SHP77 treated with DMSO at 0.1 percent for 48 hours (cell line): ENCODE measurements at regions not wholly inside any gene's neighbourhood (a gene's known extent, or its start where the extent isn't known, plus 50 kb on each side); places are given as distances from the start of the nearest gene placed in this dataset.
"Not testable (repeated sequence)": the region's sequence is repeated elsewhere in the genome, so short reads cannot be mapped to it uniquely, and the experiment has no call there.

Experiments used
- DNase-seq: peaks from one replicate; lab custom pipeline; 2025; lab: John Stamatoyannopoulos, UW

- no peak for DNase-seq
Measured at GRCh38 chr18:38305961-38306360, 740.4 kb upstream of the CELF4 start.

DNA sequence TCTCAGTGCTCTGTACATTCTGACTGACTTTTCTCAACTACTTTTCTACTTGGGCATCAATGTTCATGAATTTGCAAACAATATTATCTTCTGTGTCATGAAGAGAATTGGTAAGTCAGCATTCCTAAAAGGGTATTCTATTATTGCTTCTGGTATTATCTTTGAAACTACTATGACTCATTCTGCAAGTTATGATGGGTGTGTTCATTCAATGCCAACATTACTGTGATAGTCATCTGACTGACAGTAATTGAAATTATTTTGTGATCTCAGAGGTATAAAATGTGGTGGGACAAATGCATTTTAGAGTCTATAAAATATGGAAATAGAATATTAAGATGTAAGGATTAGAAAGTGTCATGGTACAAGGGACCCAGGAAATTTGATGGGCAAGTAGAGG, 736.0 kb upstream of the CELF4 start:
- no peak for DNase-seq

- no peak for DNase-seq
Measured at GRCh38 chr18:38297910-38298309, 732.3 kb upstream of the CELF4 start.

DNA sequence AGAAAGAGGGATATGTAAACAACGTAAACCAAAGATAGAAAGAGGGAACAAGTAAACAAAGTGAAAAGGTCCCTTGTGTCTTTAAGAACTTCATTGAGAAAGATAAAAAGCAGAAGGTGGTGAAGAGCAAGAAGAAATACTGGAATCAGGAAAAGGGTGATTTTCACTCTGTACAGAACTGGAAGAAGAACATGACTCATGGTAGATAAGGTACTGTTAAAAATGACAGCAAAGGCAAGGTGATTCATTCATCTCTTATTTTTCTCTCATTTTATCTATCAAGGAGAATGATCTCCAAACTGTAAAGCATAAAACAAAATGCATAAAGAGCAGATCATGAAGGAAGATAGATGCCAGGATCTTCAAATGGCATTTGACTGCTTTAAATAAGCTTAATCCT, 724.6 kb upstream of the CELF4 start:
- no peak for DNase-seq

DNA sequence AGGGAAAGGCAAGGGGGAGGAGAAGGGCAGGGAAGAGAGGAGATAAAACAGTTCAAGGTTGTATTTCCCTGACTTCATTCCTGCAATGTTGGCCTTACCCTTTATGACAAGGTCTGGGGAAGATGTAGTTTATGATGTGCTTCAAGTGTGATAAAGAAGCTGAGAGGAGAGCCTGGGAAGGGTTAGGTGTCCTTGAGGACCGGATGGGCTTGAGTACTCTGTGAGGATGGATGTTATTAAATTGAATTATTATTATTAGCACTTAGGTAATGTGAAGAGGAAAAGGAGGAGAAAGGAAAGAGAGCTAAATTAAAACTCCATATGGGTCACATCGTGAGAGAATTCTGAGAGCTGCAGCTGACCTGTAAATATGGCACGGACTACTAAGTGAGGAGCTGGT, 719.4 kb upstream of the CELF4 start:
- no peak for DNase-seq

GRCh38 chr18:38263066-38263465, 697.5 kb upstream of the CELF4 start:
- DNase-seq = no peak

DNA sequence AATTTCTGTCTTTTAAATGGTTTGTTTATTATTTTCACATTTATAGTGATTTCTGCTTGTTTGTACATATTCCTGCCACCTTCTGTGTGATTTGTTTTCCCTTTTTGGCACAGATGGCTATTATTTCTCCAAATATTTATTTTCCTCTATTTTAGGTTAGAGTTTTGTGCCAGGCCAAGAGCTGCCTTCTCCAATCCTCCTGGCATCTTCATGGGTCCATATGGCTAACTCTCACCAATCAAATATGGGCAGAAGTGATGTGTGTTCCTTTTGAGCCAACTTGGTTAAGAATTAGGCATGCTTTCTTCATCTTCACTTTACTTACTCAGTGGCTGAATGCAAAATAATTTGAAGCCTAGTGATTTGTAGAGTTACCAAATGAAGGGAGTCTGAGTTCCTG, 697.1 kb upstream of the CELF4 start:
- no peak for DNase-seq

DNA sequence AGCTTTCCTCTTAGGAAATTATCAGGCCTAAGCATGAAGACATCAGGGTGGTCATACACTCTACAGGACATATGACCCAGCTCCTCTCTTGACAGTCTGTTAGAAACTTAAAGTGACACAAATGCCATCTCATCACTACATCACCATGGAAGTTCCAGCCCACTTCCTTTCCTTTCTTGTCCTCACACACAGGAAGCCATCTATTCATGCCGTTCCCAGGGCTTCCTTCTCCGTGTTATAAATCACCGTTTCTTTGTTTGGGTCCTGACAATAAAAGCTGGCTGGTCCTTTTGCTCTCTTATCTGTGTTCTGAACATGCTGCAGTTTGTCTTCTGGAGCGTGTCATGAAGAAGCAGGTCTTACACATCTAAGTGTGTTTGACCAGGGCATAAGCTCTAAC, 692.1 kb upstream of the CELF4 start:
- DNase-seq = no peak

DNA sequence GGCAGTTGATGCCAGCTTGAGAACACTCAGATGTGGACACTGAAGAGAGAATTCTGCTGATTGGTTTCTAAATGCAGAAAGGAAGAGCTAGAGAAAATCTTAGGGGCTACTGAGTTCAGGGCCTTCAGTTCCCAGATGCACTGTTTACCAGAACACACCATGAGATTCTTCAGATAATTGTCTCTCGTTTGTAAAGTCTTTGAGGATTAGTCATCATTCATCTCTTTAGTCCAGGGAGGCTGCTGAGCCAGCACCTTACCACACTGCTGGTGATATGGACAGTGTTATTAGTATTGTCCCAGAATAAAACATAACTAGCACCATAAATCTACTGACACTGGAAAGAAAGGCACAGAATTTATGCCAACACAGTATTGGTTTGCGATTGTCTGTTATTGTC, 690.8 kb upstream of the CELF4 start:
- DNase-seq = no peak

GRCh38 chr18:38250971-38251370, 685.4 kb upstream of the CELF4 start:
- no peak for DNase-seq

DNA sequence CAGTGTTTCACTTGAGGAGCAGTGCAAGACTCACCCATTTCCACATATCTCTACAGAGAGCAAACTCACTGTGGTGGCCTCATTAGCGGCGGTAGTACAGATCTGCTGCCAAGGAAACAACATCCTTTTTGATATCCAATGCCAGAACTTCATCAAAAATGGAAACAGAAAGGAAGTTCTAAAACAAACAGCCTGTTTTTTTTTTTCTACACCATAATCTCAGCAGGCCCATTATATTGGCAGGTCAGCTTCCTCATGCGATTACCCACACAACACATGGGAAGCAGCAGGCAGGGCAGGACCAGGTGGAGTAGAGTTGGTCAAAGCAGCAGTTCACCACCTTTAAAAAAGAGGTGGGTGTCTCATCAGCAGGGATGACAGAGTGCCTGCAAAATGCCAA, 678.9 kb upstream of the CELF4 start:
- DNase-seq = no peak

DNA sequence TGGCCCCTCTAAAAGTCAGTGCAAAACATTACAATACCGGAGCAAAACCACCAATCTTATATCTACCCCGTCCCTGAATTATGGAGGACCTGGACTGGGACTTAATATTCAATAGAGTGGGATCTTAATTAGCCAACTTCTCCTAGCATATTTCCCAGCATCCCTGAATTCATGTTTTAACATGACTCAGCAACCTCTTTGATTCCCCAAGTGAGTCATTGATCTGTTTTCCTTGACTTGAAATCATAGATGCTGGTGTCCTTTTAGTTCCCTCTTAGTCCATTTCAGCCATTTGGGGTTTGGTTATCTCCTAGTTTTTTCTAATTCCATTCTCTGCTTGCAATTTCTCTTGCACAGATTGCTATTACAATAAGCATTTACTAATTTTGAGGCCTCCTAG, 677.7 kb upstream of the CELF4 start:
- DNase-seq = no peak

- DNase-seq = no peak
Measured at GRCh38 chr18:38241736-38242135, 676.1 kb upstream of the CELF4 start.

- no peak for DNase-seq
Measured at GRCh38 chr18:38241216-38241615, 675.6 kb upstream of the CELF4 start.

- DNase-seq = no peak
Measured at GRCh38 chr18:38239606-38240005, 674.0 kb upstream of the CELF4 start.

DNA sequence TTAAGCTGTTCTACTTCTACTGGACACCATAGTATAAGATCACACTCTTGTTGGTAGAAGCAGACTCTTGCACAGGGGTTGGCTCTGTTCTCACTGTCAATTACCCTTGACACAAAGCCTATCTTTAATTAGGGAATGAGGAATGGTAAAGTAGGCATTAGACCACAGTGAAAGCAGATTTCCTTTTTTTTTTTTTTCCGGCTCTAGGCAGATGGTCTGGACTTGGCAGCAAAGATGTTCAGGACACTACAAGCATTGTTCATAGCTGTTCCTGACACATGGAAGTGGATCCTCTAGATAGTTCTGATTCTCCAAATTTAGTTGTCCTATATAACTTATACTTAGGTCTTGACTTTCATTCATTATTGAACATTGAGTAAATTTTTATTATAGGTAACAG, 672.2 kb upstream of the CELF4 start:
- no peak for DNase-seq

DNA sequence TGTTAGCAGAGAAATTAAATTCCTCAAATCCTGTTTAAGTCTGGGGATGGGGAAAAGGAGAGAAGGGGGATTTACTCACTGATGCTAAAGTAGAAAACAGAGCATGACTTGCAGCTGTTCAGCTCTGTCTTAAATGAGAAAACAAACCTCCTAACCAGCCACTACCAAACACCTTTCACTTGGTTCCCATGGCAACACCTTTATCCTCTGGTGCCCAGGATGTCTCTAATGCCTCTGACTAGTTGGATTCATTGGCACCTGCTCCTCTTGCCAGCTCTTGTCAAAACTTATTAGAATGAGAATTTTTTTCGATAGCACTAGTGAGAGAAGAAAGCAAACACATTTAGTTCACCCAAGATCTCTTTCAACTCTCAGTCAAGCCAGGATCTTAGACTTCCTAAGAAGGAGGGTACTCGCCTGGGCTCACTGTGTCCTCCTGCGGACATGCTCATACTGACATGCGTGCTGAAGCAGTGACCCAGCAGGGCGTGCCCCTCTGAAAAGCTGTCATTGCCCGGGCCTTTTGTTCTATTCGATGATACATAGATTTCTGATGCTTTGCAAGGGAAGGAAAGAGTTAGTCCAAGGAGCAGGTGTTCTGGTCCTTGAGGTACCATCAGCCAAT, 656.0 kb upstream of the CELF4 start:
- no peak for DNase-seq

- DNase-seq = no peak
Measured at GRCh38 chr18:38198956-38199355, 633.4 kb upstream of the CELF4 start.

- DNase-seq = no peak
Measured at GRCh38 chr18:38198526-38198925, 632.9 kb upstream of the CELF4 start.

GRCh38 chr18:38186491-38186890, 620.9 kb upstream of the CELF4 start:
- no peak for DNase-seq

DNA sequence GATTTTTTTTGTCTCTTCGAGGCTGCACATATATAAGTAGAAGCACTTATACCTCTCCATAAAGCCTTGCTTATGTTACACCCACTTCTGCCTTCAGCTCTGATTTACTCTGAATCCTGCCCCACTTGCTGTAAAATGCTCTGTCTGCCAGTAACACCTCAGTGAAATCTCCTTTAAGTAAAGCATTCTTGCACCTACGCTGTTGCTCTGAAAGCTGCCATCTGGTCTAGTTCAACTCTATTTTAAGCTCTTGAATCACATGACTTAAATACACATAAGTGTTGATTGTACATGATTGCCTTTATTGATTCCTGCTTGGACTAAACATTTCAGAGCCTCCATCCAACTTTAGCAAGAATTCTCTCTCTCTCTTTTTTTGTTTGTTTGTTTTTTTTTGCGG, 609.0 kb upstream of the CELF4 start:
- DNase-seq = no peak

DNA sequence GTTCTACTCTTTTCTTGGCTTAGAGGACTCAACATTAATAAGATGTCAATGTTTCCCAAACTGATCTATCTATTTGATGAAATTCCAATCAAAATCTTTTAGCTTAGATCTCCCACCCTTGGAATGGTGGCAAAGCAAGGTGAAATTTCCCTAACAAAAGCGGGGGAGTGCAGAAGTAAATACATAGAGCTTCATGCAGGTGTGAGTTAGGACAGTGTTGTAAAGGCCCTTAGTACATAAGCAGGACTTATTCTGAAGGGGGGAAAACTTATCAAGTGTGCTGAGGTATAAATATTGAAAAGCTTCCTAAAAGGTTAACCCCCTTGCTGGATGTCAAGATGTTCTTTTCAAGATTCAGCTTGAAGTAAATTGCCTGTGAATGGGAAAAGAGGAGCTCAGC, 608.6 kb upstream of the CELF4 start:
- DNase-seq = no peak

- DNase-seq = no peak
Measured at GRCh38 chr18:38170845-38171244, 605.2 kb upstream of the CELF4 start.

- no peak for DNase-seq
Measured at GRCh38 chr18:38167623-38168022, 602.0 kb upstream of the CELF4 start.

GRCh38 chr18:38153116-38153515, 587.5 kb upstream of the CELF4 start:
- not testable (repeated sequence) for DNase-seq
